GM23338 (cell line): ENCODE measurements at regions not wholly inside any gene's neighbourhood (a gene's known extent, or its start where the extent isn't known, plus 50 kb on each side); places are given as distances from the start of the nearest gene placed in this dataset.

Experiments used
- ATAC-seq: fragments of 200-7000 bp; cut with Tn5 transposase; 3 replicates; pipeline ENCODE4 v1.9.1; 2020
- DNase-seq: peaks from one replicate; pipeline ENCODE4 v3.0.0-alpha.2; 2015; ENCODE audit warnings: low spot score
- H2AFZ ChIP-seq: fragments of 200-600 bp; sonication (generic); 2 replicates; pipeline ENCODE4 v1.8.0; 2016; ENCODE audit warnings: antibody characterized with exemption, mild to moderate bottlenecking, moderate library complexity
- H3F3A ChIP-seq: fragments of 200-600 bp; sonication (generic); replicated peaks from 2 replicates; pipeline ENCODE4 v1.8.0; 2017; ENCODE audit warnings: antibody characterized with exemption, mixed run types, low read depth
- H3K27ac ChIP-seq: fragments of 200-600 bp; sonication (generic); 2 replicates; pipeline ENCODE4 v1.6.1; 2016; ENCODE audit warnings: low read depth
- H3K27me3 ChIP-seq: fragments of 200-600 bp; sonication (generic); 2 replicates; pipeline ENCODE4 v1.8.0; 2016; ENCODE audit warnings: mild to moderate bottlenecking, mixed run types, moderate library complexity; ENCODE audit not compliant: insufficient read depth
- H3K36me3 ChIP-seq: fragments of 200-600 bp; sonication (generic); 2 replicates; pipeline ENCODE4 v1.8.0; 2016; ENCODE audit warnings: mild to moderate bottlenecking; ENCODE audit not compliant: insufficient read depth
- H3K4me1 ChIP-seq: fragments of 200-600 bp; sonication (generic); 2 replicates; pipeline ENCODE4 v1.8.0; 2016; ENCODE audit warnings: mild to moderate bottlenecking, moderate library complexity; ENCODE audit not compliant: insufficient read depth
- H3K4me2 ChIP-seq: fragments of 200-600 bp; sonication (generic); 2 replicates; pipeline ENCODE4 v1.7.1; 2017; ENCODE audit warnings: mixed run types
- H3K4me3 ChIP-seq: fragments of 200-600 bp; sonication (generic); 2 replicates; pipeline ENCODE4 v1.6.1; 2016; ENCODE audit warnings: mixed run types
- H3K79me2 ChIP-seq: fragments of 200-600 bp; sonication (generic); replicated peaks from 2 replicates; pipeline ENCODE4 v1.8.0; 2017; ENCODE audit warnings: mild to moderate bottlenecking; ENCODE audit not compliant: insufficient read depth
- H3K9me2 ChIP-seq: fragments of 200-600 bp; sonication (generic); 2 replicates; pipeline ENCODE4 v1.8.0; 2017; ENCODE audit not compliant: insufficient read depth
- H4K20me1 ChIP-seq: fragments of 200-600 bp; sonication (generic); replicated peaks from 2 replicates; pipeline ENCODE4 v1.8.0; 2017; ENCODE audit warnings: mild to moderate bottlenecking; ENCODE audit not compliant: insufficient read depth
- H3K27ac Mint-ChIP-seq: 2 replicates; pipeline ENCODE4 v1.8.0; 2020; ENCODE audit warnings: inconsistent platforms, mild to moderate bottlenecking, moderate library complexity, mixed read lengths
- H3K27me3 Mint-ChIP-seq: 3 replicates; pipeline ENCODE4 v1.8.0; 2022; ENCODE audit warnings: low read depth, mild to moderate bottlenecking, moderate library complexity, mixed read lengths, inconsistent platforms; ENCODE audit not compliant: insufficient read depth, poor library complexity
- H3K36me3 Mint-ChIP-seq: 3 replicates; pipeline ENCODE4 v1.8.0; 2021; ENCODE audit warnings: low read depth, mild to moderate bottlenecking, inconsistent platforms, moderate library complexity, mixed read lengths
- H3K4me1 Mint-ChIP-seq: 3 replicates; pipeline ENCODE4 v1.8.0; 2020; ENCODE audit warnings: mild to moderate bottlenecking, inconsistent platforms, mixed read lengths
- H3K4me3 Mint-ChIP-seq: 3 replicates; pipeline ENCODE4 v1.8.0; 2021; ENCODE audit warnings: moderate library complexity, mild to moderate bottlenecking, inconsistent platforms, mixed read lengths
- H3K9me3 Mint-ChIP-seq: 3 replicates; pipeline ENCODE4 v1.8.0; 2020; ENCODE audit warnings: moderate library complexity, mild to moderate bottlenecking, inconsistent platforms, mixed read lengths
- CREB1 ChIP-seq: fragments of 250-450 bp; sonication (Bioruptor Pico); IDR thresholded peaks from 2 replicates; pipeline ENCODE4 v1.5.0; 2020; ENCODE audit warnings: low read depth, mild to moderate bottlenecking, moderate library complexity
- CTCF ChIP-seq, 2 experiments: fragments of 200-600 bp in 1 of 2; sonication (generic) in 1 of 2; conservative IDR thresholded peaks; 2 replicates each; pipeline versions ENCODE4 v1.5.1 to v1.6.1; 2016 to 2017; ENCODE audit warnings: antibody characterized with exemption in 2 of 2, low read depth in 2 of 2, mild to moderate bottlenecking in 2 of 2, moderate library complexity in 1 of 2
- EZH2 ChIP-seq: fragments of 200-600 bp; sonication (generic); IDR thresholded peaks from one replicate; pipeline ENCODE4 v1.8.0; 2017; ENCODE audit warnings: antibody characterized with exemption, mild to moderate bottlenecking, low read depth; ENCODE audit not compliant: unreplicated experiment
- EZH2phosphoT487 ChIP-seq: fragments of 200-600 bp; sonication (generic); IDR thresholded peaks from one replicate; pipeline ENCODE4 v1.8.1; 2018; ENCODE audit warnings: antibody characterized with exemption; ENCODE audit not compliant: unreplicated experiment
- JUNB ChIP-seq: IDR thresholded peaks from one replicate; pipeline ENCODE4 v1.6.1; 2016; ENCODE audit warnings: antibody characterized with exemption; ENCODE audit not compliant: unreplicated experiment
- NANOG ChIP-seq: IDR thresholded peaks from 2 replicates; pipeline ENCODE4 v1.6.1; 2016; ENCODE audit warnings: antibody characterized with exemption, borderline replicate concordance
- POLR2AphosphoS5 ChIP-seq: IDR thresholded peaks from 2 replicates; pipeline ENCODE4 v1.6.1; 2016; ENCODE audit warnings: antibody characterized with exemption, low read depth
- REST ChIP-seq: IDR thresholded peaks from one replicate; pipeline ENCODE4 v1.6.1; 2018; ENCODE audit warnings: antibody characterized with exemption; ENCODE audit not compliant: unreplicated experiment
- STAT1 ChIP-seq: IDR thresholded peaks from one replicate; pipeline ENCODE4 v1.6.1; 2016; ENCODE audit warnings: antibody characterized with exemption; ENCODE audit not compliant: unreplicated experiment
- ZNF114 ChIP-seq: fragments of 250-450 bp; sonication (Bioruptor Pico); IDR thresholded peaks from 2 replicates; pipeline ENCODE4 v1.5.0; 2020; ENCODE audit warnings: mild to moderate bottlenecking, moderate library complexity
- ZNF331 ChIP-seq: fragments of 250-450 bp; sonication (Bioruptor Pico); IDR thresholded peaks from 2 replicates; pipeline ENCODE4 v1.5.0; 2020; ENCODE audit warnings: low read depth, mild to moderate bottlenecking, moderate library complexity
- ZNF462 ChIP-seq: fragments of 250-450 bp; sonication (Bioruptor Pico); IDR thresholded peaks from 2 replicates; pipeline ENCODE4 v1.5.0; 2020; ENCODE audit warnings: mild to moderate bottlenecking, moderate library complexity
- TF ChIP-seq, protein P1 (sequence below): IDR thresholded peaks from 2 replicates; pipeline ENCODE4 v1.6.1; 2016; ENCODE audit warnings: antibody characterized with exemption

DNA sequence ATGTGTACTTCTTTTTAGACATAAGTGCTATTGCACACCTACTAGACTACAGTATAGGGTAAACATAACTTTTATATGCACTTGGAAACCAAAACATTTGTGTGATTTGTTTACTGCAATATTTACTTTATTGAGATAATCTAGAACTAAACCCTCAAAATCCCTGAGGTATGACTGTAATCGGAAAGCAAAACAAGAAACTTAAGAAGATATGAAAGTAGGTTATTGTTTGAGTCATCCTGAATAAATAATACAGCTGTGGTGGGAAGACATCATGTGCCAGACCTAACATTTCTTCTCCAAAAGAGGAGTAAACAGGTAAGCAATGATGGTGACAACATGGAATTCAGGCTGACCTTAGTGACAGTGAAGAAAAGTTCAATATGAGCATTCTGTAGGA is 765.5 kb downstream of the OTOL1 start:
- no peaks in the 10 kb centered on the region for H3K4me1 Mint-ChIP-seq
- H3K27ac Mint-ChIP-seq, result no peak overlapping the region
- no peak for TF ChIP-seq EZH2phosphoT487
- TF ChIP-seq ZNF114 (CRISPR knock-in tag), result no peak
- TF ChIP-seq ZNF462, result no peak
- no peak for TF ChIP-seq REST
- TF ChIP-seq EZH2, result no peak
- TF ChIP-seq CTCF (conservative IDR thresholded peaks at IDR 0.05; ENCODE audit: low read depth in 2 of 2), result no peak
- TF ChIP-seq, protein P1, sequence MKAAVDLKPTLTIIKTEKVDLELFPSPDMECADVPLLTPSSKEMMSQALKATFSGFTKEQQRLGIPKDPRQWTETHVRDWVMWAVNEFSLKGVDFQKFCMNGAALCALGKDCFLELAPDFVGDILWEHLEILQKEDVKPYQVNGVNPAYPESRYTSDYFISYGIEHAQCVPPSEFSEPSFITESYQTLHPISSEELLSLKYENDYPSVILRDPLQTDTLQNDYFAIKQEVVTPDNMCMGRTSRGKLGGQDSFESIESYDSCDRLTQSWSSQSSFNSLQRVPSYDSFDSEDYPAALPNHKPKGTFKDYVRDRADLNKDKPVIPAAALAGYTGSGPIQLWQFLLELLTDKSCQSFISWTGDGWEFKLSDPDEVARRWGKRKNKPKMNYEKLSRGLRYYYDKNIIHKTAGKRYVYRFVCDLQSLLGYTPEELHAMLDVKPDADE, result no peak
- no peak for TF ChIP-seq ZNF331 (CRISPR knock-in tag)
- no peak for TF ChIP-seq CREB1 (CRISPR knock-in tag)
- TF ChIP-seq JUNB, result no peak
- TF ChIP-seq STAT1, result no peak
- TF ChIP-seq POLR2AphosphoS5, result no peak
- TF ChIP-seq NANOG, result no peak
- H4K20me1 ChIP-seq, result no peaks in the 10 kb centered on the region
- H3K9me3 Mint-ChIP-seq, result no peaks in the 10 kb centered on the region
- no peak overlapping the region for H3K4me3 ChIP-seq
- H3K36me3 Mint-ChIP-seq, result no peaks in the 10 kb centered on the region
- H3K9me2 ChIP-seq, result no peaks in the 10 kb centered on the region; the same call in 1 of the 2 replicates
- no peak overlapping the region for H3K4me3 Mint-ChIP-seq
- no peaks in the 10 kb centered on the region for H3K27me3 ChIP-seq
- H3K4me2 ChIP-seq, result no peak overlapping the region
- H3K4me1 ChIP-seq, result no peaks in the 10 kb centered on the region
- H3K27ac ChIP-seq, result no peak overlapping the region
- no peaks in the 10 kb centered on the region for H3K36me3 ChIP-seq
- DNase-seq, result no peak
- H3K27me3 Mint-ChIP-seq, result peaks cover 4% of the 10 kb centered on the region
- no peak overlapping the region for H2AFZ ChIP-seq
- H3K79me2 ChIP-seq, result no peaks in the 10 kb centered on the region
- ATAC-seq, result no peak
- no peaks in the 10 kb centered on the region for H3F3A ChIP-seq
